DLD1 (cell line): ENCODE measurements at regions not wholly inside any gene's neighbourhood (a gene's known extent, or its start where the extent isn't known, plus 50 kb on each side); places are given as distances from the start of the nearest gene placed in this dataset.
"Not testable (repeated sequence)": the region's sequence is repeated elsewhere in the genome, so short reads cannot be mapped to it uniquely, and the experiment has no call there.

Experiments used
- in situ Hi-C: cut with HindIII; loops from 2 replicates; pipeline ENCODE4 v1.10.0; 2017; ENCODE audit warnings: low sequenced_read_pairs

DNA sequence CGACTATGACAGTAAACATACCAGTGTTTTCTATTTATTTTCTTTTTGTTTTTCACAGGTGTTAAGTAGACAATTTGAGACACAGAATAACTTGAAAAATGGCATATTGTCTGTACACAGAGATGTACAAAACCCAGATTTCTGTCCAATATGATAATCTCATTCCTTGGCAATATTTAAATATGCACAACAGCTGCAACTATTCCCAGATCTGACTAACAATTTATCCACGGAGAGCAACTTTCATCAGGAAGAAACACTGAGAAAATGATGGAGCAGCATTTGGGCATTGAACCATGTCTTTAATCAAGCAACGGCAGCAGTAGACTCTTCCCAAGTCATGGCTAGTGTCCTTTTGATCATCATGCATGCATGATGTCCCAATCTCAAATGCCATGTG lies 452.6 kb downstream of the ZPLD1 start:
- in situ Hi-C loops, result no loop called here

DNA sequence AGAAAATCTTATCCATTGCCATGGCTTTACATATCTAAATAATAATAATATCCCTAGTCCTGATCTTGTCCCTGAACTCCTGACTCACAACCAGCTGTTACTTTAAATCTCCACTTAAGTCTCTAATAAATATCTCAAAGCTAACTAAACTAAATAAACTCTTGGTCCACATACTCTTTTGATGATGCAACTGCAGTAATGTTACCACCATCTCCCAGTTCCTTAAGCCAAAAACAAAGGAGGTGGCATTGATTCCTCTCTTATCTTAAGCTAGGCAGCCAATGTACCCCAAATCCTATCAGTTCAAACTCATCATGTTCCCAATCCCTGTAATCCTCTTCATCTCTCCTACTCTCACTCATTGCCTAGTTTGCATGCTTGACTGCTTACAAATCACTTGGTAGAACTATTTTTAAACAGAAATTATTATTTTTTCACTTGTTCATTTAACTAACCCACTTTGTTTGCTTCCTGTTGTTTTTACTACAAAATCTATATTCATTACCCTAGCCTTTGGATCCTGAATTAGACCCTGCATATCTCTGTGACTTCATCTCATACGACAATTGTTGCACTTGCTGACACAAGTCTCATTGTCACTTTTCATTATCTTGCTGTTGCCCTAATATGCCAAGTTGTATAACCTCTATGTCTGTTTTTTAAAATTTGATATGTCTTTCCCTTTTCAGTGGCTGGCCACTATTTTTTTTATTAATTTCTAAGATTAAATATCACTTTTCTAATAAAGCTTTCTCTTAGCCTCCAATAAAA lies 462.2 kb downstream of the ZPLD1 start:
- in situ Hi-C loops, result no loop called here

DNA sequence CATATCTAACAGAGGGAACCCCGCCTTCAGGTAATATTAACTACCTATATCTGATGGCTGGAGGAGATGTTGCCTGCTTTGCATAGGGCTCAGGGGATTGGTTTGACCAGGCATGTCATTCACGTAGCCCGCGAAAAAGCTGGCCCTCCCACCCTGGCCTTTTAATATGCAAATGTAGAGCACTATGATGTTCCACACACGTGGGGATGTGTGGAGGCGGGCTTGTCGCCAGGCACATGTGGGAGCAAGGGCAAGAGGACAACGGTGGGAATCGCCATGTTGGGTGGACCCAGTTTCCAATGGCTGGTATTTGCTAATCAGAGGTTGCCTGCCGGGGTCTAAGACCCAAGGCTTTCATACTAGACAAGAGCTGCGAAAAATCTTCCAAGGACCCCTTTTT lies 469.8 kb downstream of the ZPLD1 start:
- in situ Hi-C loops, result no loop called here

DNA sequence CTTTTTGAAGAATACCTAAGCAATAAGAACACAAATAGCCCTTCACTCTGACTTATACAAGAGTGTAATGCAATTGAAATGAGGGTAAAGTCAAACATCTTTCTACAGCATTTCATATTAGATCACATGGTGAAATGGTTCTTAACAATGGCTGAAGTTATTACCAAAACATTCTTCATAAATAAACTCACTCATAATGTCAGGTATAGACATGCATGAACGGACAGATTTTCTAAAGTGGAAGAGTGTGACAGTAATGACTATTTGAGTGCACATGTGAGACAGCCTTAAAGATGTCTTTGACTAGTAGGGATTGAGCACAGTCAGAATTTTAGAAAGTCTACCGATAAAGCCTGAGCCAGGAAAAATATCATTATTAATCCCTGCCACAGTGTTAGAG lies 471.0 kb downstream of the ZPLD1 start:
- in situ Hi-C loops, result no loop called here

DNA sequence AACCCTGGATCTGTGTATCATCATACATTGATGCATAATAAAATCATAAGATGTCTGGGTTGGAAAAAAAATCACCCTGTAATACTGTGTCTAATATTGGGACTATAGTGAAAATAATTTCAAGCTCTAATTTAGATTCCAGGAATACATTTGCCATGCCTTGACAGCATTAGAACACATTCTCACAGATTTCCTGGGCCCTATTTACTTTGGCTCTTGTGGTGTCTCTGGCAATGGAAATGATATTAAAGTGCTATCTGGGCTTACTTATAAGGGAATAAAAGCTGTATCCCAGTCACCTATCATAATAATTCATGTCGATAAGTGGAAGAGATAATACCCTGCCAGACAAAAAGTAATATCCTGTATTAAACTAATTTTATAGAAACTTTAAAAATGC lies 472.0 kb downstream of the ZPLD1 start:
- in situ Hi-C loops, result no loop called here

DNA sequence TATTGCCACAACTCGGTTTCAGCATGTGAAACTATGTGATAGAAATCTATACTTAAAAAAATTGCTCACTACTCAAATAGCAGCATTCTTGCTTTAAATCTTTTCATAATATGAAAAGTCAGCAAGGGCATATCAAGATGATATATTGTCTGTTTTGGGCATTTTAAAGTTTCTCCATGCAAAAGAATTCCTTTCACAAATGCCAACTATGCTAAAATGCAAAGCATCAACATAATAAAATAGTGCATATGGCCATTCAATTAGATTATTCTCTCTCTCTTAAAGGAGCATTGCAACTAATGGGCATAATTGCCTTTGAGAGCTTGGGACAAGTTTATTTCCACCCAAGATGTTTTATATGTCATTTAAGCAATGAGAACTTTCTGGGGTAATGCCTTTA lies 475.1 kb downstream of the ZPLD1 start:
- in situ Hi-C loops, result no loop called here

DNA sequence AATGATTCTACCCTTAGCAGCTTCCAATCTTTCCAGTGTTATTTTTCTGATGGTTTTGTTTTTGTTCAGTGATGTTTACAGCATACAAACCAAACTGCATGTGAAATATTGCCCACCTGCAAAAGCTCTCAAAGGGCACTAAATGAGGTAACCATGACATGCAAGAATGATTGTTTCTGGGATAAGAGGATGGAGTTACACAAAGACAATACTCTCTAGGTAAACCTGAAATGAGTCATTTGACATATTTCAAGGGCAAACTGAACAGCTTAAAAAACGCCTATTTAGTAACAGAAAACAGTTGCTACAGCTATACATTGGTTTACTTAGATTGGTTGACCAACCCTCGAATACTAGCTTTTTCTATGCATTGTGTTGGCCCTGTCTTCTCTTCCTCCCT lies 481.7 kb downstream of the ZPLD1 start:
- in situ Hi-C loops, result no loop called here

DNA sequence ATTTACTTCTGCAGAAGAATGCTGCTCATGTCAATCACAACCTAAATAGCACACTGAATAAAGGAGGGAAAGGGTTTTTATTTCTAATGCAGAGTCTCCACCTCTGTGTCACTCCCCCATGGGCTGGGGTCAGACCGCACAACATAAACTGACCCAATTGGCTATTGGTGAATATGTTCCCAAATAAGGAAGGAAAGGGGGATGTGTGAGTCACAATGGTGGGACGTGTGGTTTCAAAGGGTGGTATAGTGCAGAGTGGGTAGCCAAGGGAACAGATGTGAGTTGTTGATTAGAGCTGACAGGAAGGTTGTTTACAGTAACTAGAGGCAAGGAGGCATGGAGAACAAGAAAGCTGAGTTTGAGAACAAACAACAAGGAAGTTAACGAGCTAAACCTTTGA lies 491.8 kb downstream of the ZPLD1 start:
- in situ Hi-C loops, result no loop called here

DNA sequence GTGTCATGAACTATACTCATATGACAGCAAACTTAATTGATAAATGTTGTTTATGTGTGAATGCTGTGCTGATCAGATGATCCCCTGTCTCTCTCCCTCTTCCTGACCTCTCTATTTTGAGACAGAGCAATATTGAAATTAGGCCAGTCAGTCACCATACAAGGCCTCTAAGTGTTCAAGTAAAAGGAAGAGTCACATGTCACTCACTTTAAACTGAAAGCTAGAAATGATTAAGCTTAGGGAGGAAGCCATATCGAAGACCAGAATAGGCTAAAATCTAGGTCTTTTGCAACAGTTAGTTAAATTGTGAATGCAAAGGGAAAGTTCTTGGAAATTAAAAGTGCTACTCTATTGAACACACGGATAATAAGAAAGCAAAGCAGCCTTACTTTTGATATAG lies 498.6 kb downstream of the ZPLD1 start:
- in situ Hi-C loops, result no loop called here

DNA sequence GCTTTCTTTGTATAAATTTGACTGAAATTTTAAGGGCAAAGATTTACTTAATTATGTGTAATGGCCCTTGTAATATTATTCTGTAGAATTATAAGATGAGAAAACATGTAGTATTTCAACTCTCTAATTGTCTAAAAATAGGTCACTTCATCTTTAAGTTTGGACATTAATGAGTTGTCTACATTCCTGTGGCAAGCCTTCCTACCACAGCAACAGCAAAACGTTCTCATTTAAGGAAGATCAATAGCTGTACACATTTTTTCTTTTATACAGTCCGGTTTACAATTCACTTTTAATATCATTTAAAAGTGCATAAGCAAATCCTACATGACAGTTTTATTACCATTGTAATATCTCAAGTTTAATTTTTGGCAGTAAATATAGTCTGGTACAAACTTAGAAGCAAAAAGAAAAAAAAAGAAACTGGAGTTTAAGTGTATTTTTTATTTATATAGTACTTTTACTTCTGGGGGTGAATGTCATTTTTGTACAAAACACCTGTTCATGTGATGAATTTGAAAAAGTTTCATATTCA lies 501.8 kb downstream of the ZPLD1 start:
- in situ Hi-C loops, result no loop called here

DNA sequence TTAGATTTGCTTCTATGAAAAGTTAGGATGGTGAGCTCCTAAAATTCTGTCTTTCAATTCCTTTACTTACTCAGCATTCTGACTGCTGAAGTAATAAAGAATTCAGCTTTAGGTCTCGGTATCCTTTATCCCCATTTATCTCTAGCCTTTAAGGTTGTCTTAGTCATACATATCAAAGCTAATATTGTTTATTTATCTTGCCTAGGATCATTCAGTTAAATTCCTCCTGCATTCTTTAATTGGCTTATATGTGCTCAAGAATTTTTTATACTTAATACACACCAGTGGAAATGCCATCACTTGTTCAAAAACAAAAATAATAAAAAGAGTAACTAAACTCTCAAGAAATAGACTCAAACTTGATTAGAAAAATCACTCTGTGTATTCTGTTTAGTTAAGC lies 507.0 kb downstream of the ZPLD1 start:
- in situ Hi-C loops, result no loop called here

DNA sequence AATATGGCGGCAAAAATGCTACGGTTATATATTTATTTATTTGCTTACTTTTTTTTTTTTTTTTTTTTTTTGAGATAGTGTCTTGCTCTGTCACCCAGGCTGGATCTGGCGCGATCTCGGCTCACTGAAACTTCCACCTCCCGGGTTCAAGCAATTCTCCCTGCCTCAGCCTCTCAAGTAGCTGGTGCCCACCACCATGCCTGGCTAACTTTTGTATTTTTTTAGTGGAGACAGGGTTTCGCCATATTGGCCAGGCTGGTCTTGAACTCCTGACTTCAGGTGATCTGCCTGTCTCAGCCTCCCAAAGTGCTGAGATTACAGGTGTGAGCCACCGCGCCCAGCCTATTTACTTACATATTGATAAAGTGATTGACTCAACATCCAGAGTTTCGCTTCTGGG lies 511.6 kb downstream of the ZPLD1 start:
- in situ Hi-C loops, result not testable (repeated sequence)

DNA sequence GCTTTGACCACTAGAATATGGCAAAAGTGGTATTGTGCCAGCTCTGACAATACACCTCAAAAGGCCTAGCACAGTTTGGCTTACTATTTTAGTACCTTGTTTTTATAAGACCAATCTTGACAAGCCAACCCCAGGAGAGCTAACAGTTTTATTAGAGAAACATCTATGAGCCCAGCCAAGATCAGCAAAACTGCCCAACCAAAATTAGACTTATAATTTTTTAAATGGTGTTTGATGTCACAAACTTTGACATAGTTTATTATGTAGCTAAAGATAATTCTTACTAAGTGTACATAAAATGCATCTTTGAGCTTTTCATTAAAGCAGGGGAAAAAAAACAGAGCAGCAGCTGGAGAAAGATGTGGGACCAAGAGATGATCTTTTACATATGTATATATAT lies 537.5 kb downstream of the ZPLD1 start:
- in situ Hi-C loops, result no loop called here

DNA sequence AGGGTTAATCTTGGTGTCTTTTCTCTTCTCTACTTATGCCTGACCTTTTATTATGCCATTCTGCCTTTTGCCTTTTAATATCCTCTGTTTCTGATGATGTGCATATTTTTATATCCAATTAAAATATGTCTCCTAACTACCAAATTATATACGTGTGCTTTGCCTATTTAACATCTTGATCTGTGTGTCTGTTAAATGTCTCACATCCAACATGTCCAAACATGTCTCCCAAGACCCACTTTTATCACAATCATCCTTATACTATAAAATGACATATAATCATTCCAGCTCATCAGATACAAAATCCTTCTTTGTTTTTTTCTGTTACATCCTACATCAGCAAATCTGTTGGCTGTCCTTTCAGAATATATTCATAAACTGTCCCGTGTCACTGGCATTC lies 539.5 kb downstream of the ZPLD1 start:
- in situ Hi-C loops, result no loop called here

DNA sequence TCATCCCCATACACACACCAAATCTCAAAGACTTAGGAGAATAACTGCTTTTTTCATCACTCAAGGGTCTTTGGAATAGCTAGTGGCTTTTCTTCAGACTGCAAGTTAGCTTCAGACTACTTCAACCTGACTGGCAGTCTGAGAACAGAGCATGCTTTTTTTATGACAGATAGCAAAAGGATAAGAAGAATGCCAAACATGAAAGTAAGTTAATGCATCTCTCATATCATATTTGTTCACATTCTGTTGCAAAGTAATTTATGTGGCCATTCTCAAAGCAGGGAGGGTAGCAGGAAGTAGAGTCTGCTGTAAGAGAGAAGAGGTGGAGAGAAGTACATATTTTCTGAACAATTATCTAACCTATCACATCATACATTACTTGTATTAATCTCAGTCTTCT lies 544.4 kb downstream of the ZPLD1 start:
- in situ Hi-C loops, result no loop called here

DNA sequence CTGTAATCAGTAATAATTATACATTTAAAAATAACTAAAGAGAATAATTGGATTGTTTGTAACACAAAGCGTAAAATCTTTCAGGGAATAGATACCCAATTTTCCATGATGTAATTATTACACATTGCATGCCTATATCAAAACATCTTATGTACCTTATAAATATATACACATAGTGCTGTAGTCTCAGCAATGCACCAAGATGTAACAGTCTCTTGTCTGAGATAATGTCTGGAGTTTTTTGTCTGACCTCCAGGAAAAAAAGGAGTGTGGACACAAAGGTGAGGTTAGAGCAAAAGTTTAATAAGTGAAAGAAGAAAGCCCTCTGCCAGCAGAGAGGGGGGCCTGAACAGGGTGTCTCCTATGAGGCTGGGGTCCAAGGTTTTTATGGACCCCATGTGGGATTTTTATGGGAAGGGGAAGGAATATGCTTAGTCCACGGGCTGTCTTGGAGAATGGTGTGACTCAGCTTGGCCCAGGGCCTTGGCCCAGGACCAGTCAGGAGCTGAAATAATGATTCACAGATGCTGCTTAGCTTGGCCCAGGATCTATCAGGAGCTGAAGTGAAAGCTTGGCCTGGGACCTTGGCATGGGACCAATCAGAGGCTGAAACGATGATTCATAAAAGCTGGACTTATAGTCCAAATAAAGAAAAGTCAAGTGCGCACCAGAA lies 545.0 kb downstream of the ZPLD1 start:
- in situ Hi-C loops, result no loop called here

DNA sequence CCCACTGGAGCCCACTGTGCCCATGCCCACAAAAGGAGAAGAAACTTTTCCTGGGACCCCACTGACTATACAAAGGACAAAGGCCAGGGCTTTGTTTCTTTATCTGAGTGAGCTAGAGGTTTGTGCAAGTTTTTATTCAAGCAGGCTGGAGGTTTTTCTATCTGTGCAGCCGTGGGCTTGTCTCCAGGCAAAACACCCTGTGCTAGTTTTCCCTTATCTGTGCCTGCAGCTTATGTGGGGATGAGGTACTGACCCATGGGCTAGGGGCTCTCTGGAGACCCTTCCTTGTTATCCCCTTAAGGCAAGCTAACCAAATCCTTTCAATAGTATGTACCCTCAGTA lies 545.5 kb downstream of the ZPLD1 start:
- in situ Hi-C loops, result no loop called here

DNA sequence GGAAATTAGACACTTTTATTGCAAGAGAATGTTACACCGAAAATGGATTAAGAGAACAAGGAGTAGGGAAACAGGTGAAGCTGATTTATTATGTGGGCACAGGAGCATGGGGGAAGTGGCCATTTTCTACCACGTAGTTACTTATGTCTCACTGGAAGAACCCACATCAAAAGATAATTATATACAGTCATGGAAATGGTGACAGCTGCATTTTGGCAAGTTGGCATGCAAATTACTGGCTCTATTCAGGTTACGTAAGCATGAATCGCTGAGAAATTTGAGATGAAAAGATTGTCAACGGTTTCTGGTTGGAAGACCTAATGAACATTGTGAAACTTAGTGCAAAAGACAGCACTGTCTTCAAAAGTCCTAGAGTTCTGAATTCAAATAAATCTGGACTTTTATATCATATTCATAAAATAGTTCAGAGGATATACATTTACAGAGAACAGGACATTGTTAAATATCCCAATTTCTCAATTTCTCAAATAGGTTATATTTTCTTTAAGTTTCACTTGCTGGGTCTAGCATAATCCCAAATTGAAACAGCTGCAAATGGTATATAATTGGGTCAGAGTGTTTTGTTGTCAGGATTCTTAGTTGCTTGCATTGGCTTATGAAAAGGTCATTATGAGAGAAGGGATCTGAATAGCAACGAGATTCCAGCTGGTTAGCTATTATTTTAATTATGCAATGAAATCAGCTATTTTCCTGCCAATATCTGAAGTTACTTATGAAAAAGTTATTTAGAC lies 567.8 kb downstream of the ZPLD1 start:
- in situ Hi-C loops, result no loop called here

DNA sequence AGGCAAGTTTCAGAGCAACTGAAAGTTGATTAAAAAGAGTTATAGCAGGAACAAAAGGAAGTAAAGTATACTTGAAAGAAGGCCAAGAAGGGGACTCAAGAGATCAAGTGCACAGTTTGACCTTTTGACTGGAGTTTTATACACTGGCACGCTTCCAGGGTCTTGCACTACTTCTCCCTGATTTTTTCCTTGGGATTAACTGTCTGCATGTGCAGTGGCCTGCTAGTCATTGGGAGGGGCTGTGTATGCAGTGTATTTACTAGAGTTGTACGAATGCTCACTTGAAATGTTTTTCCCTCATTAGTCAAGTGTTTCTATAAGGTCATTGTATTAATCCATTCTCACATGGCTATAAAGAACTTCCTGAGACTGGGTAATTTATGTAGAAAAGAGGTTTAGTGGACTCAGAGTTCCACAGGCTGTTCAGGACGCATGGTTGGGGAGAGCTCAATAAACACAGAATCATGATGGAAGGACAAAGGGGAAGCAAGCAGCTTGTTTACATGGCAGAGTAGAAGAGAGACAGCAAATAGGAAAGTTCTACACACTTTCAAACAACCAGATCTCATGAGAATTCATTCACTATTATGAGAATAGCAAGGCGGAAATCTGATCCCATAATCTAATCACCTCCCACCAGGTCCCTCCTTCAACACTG lies 571.8 kb downstream of the ZPLD1 start:
- in situ Hi-C loops, result no loop called here

DNA sequence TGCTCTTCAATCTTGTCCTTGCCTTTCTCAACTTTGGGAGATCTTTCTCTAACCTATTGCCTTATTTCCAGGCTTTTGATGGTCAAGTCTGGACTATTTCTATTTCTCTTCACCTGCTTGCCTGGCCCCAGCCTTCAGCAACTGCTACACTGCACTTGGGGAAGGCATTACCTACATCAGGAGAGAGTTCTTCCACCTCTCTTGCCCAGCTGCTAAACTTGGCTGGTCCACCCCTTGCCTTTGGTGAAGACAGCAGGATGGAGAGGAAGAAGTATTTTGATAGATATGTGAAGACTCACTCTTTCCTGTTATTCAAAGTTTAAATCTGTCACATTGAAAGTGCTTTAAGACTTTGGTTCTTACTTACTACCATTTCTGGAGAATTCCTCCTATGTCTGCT lies 574.8 kb downstream of the ZPLD1 start:
- in situ Hi-C loops, result no loop called here

DNA sequence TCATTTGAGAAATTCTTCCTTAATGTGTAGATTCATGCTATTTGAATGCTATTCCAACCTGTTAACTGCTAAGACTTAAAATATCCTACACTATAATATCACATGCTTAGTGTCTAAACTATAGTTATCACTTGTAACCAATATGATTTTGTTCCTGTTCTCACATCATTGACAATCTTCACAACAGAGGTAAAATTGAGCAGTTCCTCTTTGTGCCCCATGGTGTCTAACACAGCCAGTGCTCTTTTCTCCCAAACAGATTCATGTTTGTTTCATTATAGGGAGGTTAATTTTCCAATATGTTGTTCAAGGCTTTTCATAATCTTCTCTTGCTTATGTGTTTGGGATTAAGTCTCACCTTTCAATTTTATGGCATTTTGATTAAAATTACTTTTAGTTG lies 591.1 kb downstream of the ZPLD1 start:
- in situ Hi-C loops, result no loop called here
